ENCODE measurements at regions not wholly inside any gene's neighbourhood (a gene's known extent, or its start where the extent isn't known, plus 50 kb on each side); places are given as distances from the start of the nearest gene placed in this dataset.

GRCh38 chr11:13602844-13603243 is 65.6 kb upstream of the FAR1 start:
- ATAC-seq = no peak
- no peak overlapping the region for H3K4me3 Mint-ChIP-seq
- H3K27ac Mint-ChIP-seq = no peak overlapping the region
- H3K27me3 Mint-ChIP-seq (ENCODE audit: low read depth in 2 of 2) = peaks cover 0 to 8% of the 10 kb centered on the region in 2 donors
- no peaks in the 10 kb centered on the region for H3K4me1 ChIP-seq (ENCODE audit: control insufficient read depth, insufficient read depth, low read length)
- H3K27me3 ChIP-seq (ENCODE audit: control insufficient read depth, insufficient read depth, low read length) = no peaks in the 10 kb centered on the region
- intact Hi-C loops (cut with micrococcal nuclease) = no loop called here
- H3K36me3 Mint-ChIP-seq = no peaks in the 10 kb centered on the region
- H3K4me1 Mint-ChIP-seq = peaks cover 0 to 5% of the 10 kb centered on the region in 2 donors
- H3K9me3 ChIP-seq (ENCODE audit: control insufficient read depth, insufficient read depth, low read length) = no peaks in the 10 kb centered on the region
- H3K36me3 ChIP-seq (ENCODE audit: control insufficient read depth, insufficient read depth, low read length) = no peaks in the 10 kb centered on the region
- TF ChIP-seq CTCF (IDR thresholded peaks at IDR 0.05) = no peak
- no peak overlapping the region for H3K27ac ChIP-seq (ENCODE audit: low read length)
- H3K9me3 Mint-ChIP-seq = no peaks in the 10 kb centered on the region
- H3K4me3 ChIP-seq (ENCODE audit: low read length) = no peak overlapping the region
- no peak for DNase-seq

- Mint-ChIP-seq H3K27me3 (ENCODE audit: low read depth in 2 of 2) (peaks cover 5 to 7% of the 10 kb centered on the region in 2 donors), H3K36me3 (no peaks in the 10 kb centered on the region), H3K9me3 (no peaks in the 10 kb centered on the region), H3K27ac (no peak overlapping the region), H3K4me3 (no peak overlapping the region), H3K4me1 (peaks cover 0 to 5% of the 10 kb centered on the region in 2 donors)
- Histone ChIP-seq H3K27me3 (ENCODE audit: control insufficient read depth, insufficient read depth, low read length) (no peaks in the 10 kb centered on the region), H3K4me3 (ENCODE audit: low read length) (no peak overlapping the region), H3K9me3 (ENCODE audit: control insufficient read depth, insufficient read depth, low read length) (no peaks in the 10 kb centered on the region), H3K36me3 (ENCODE audit: control insufficient read depth, insufficient read depth, low read length) (no peaks in the 10 kb centered on the region), H3K4me1 (ENCODE audit: control insufficient read depth, insufficient read depth, low read length) (no peaks in the 10 kb centered on the region), H3K27ac (ENCODE audit: low read length) (no peak overlapping the region)
- ATAC-seq = no peak
- TF ChIP-seq CTCF (IDR thresholded peaks at IDR 0.05) = no peak
- intact Hi-C loops (cut with micrococcal nuclease) = no loop called here
- WGBS (ENCODE audit: insufficient coverage) = 65% methylated on average over 6 of the region's 6 CpGs
- no peak for DNase-seq
These were observed 71.7 kb upstream of the FAR1 start for GRCh38 chr11:13596611-13597326.

GRCh38 chr11:13595166-13595565 is 73.3 kb upstream of the FAR1 start:
- no peak overlapping the region for H3K4me3 ChIP-seq (ENCODE audit: low read length)

More at GRCh38 chr11:13595166-13595565, 73.3 kb upstream of the FAR1 start:
- no peaks in the 10 kb centered on the region for H3K4me1 Mint-ChIP-seq
- no peaks in the 10 kb centered on the region for H3K36me3 Mint-ChIP-seq
- ATAC-seq (no peak), DNase-seq (no peak)
- no peak overlapping the region for H3K4me3 Mint-ChIP-seq
- no peak overlapping the region for H3K27ac Mint-ChIP-seq
- Histone ChIP-seq H3K36me3 (ENCODE audit: control insufficient read depth, insufficient read depth, low read length) (no peaks in the 10 kb centered on the region), H3K4me1 (ENCODE audit: control insufficient read depth, insufficient read depth, low read length) (no peaks in the 10 kb centered on the region), H3K9me3 (ENCODE audit: control insufficient read depth, insufficient read depth, low read length) (no peaks in the 10 kb centered on the region), H3K27me3 (ENCODE audit: control insufficient read depth, insufficient read depth, low read length) (no peaks in the 10 kb centered on the region), H3K27ac (ENCODE audit: low read length) (no peak overlapping the region)
- H3K9me3 Mint-ChIP-seq = no peaks in the 10 kb centered on the region
- no peak for TF ChIP-seq CTCF (IDR thresholded peaks at IDR 0.05)
- H3K27me3 Mint-ChIP-seq (ENCODE audit: low read depth in 2 of 2) = peaks cover 5 to 10% of the 10 kb centered on the region in 2 donors
- intact Hi-C loops (cut with micrococcal nuclease) = no loop called here

Measured in natural killer cell (primary cell).